PC-9 (cell line): ENCODE measurements at regions not wholly inside any gene's neighbourhood (a gene's known extent, or its start where the extent isn't known, plus 50 kb on each side); places are given as distances from the start of the nearest gene placed in this dataset.

Source experiments
- BruUV-seq: library from RNA; stranded (reverse); fragments of 400-500 nt; replicated peaks from 2 replicates; lab custom pipeline; 2021; lab: Mats Ljungman, UMichigan
- CTCF ChIA-PET: fragments of 300-600 bp; sonication (Branson Sonifier 250); formaldehyde crosslinking; loops from one replicate; lab custom pipeline; 2022; ENCODE audit warnings: antibody characterized with exemption; lab: Charles Lee
- POLR2A ChIA-PET: fragments of 300-600 bp; sonication (Branson Sonifier 250); formaldehyde crosslinking; loops from one replicate; lab custom pipeline; 2022; ENCODE audit warnings: antibody characterized with exemption; ENCODE audit not compliant: unreplicated experiment; lab: Charles Lee
- DNase-seq, 2 experiments: peaks; one replicate each; pipeline versions ENCODE4 v3.0.0 to v3.0.0-alpha.2; 2015 to 2022; ENCODE audit warnings: mixed read lengths in 1 of 2
- H2AFZ ChIP-seq: fragments of 200-600 bp; sonication (generic); 2 replicates; pipeline ENCODE4 v1.8.1; 2017; ENCODE audit warnings: antibody characterized with exemption
- H3F3A ChIP-seq: fragments of 200-600 bp; sonication (generic); 2 replicates; pipeline ENCODE4 v1.8.1; 2017; ENCODE audit warnings: antibody characterized with exemption, mild to moderate bottlenecking, low read depth; ENCODE audit not compliant: insufficient read depth
- H3K27ac ChIP-seq: fragments of 200-600 bp; sonication (generic); 2 replicates; pipeline ENCODE4 v1.6.1; 2016; ENCODE audit warnings: mixed run types
- H3K27me3 ChIP-seq: fragments of 200-600 bp; sonication (generic); 2 replicates; pipeline ENCODE4 v1.6.1; 2016; ENCODE audit warnings: low read depth, mixed run types; ENCODE audit not compliant: insufficient read depth
- H3K36me3 ChIP-seq: fragments of 200-600 bp; sonication (generic); 2 replicates; pipeline ENCODE4 v1.6.1; 2016; ENCODE audit warnings: low read depth, mixed run types
- H3K4me1 ChIP-seq: fragments of 200-600 bp; sonication (generic); replicated peaks from 2 replicates; pipeline ENCODE4 v1.6.1; 2016; ENCODE audit warnings: mixed run types; ENCODE audit not compliant: insufficient read depth
- H3K4me2 ChIP-seq: fragments of 200-600 bp; sonication (generic); 2 replicates; pipeline ENCODE4 v1.6.1; 2017; ENCODE audit warnings: mixed run types
- H3K4me3 ChIP-seq: fragments of 200-600 bp; sonication (generic); 2 replicates; pipeline ENCODE4 v1.6.1; 2016; ENCODE audit warnings: mixed run types
- H3K79me2 ChIP-seq: fragments of 200-600 bp; sonication (generic); 2 replicates; pipeline ENCODE4 v1.6.1; 2017; ENCODE audit warnings: low read depth, mixed run types
- H3K9me2 ChIP-seq: fragments of 200-600 bp; sonication (generic); 2 replicates; pipeline ENCODE4 v1.8.1; 2017; ENCODE audit warnings: mild to moderate bottlenecking; ENCODE audit not compliant: insufficient read depth
- H3K9me3 ChIP-seq: fragments of 200-600 bp; sonication (generic); 2 replicates; pipeline ENCODE4 v1.8.1; 2016; ENCODE audit warnings: low read depth; ENCODE audit not compliant: insufficient read depth
- H4K20me1 ChIP-seq: fragments of 200-600 bp; sonication (generic); 2 replicates; pipeline ENCODE4 v1.8.1; 2017; ENCODE audit not compliant: insufficient read depth
- CTCF ChIP-seq: fragments of 200-600 bp; sonication (generic); conservative IDR thresholded peaks from 2 replicates; pipeline ENCODE4 v1.6.1; 2017; ENCODE audit warnings: mixed run types, antibody characterized with exemption, mild to moderate bottlenecking, moderate library complexity
- EZH2 ChIP-seq: fragments of 200-600 bp; sonication (generic); IDR thresholded peaks from 2 replicates; pipeline ENCODE4 v1.8.0; 2017; ENCODE audit warnings: antibody characterized with exemption, low read depth
- intact Hi-C: fragments of 100-400 bp; cut with micrococcal nuclease; formaldehyde crosslinking; loops from one replicate; pipeline ENCODE4 v1.10.0; 2022; ENCODE audit not compliant: unreplicated experiment

GRCh38 chr11:19410032-19410431 is 169.3 kb upstream of the E2F8 start:
- Histone ChIP-seq H3K9me2 (no peaks in the 10 kb centered on the region), H3K79me2 (no peaks in the 10 kb centered on the region), H2AFZ (no peak overlapping the region), H3K4me1 (peaks cover 18% of the 10 kb centered on the region), H3K4me3 (no peak overlapping the region), H3K9me3 (no peaks in the 10 kb centered on the region), H3K27ac (no peak overlapping the region), H3K27me3 (no peaks in the 10 kb centered on the region), H3K36me3 (no peaks in the 10 kb centered on the region), H3K4me2 (no peak overlapping the region), H4K20me1 (no peaks in the 10 kb centered on the region), H3F3A (peaks cover 7% of the 10 kb centered on the region; the same call in 1 of the 2 replicates)
- TF ChIP-seq CTCF (no peak), EZH2 (no peak)
- intact Hi-C loops = no loop called here
- DNase-seq = no peak
- no TSS peak for BruUV-seq
- ChIA-PET POLR2A (interaction anchor here (0.7 kb wide), 1 partner anchor 122 kb away, joined by 3 read pairs; no protein-coding TSS in a partner anchor), CTCF (no interaction called here)

- no peak overlapping the region for H3K4me3 ChIP-seq
- no peaks in the 10 kb centered on the region for H3K9me2 ChIP-seq
- H3K9me3 ChIP-seq = no peaks in the 10 kb centered on the region
- BruUV-seq = no TSS peak
- H3K27me3 ChIP-seq = no peaks in the 10 kb centered on the region
- H3F3A ChIP-seq = peaks cover 7% of the 10 kb centered on the region; the same call in 1 of the 2 replicates
- H3K79me2 ChIP-seq = no peaks in the 10 kb centered on the region
- no peak for DNase-seq
- ChIA-PET CTCF (no interaction called here), POLR2A (interaction anchor here (0.7 kb wide), 1 partner anchor 123 kb away, joined by 3 read pairs; no protein-coding TSS in a partner anchor)
- no peak overlapping the region for H3K27ac ChIP-seq
- intact Hi-C loops = no loop called here
- no peak overlapping the region for H2AFZ ChIP-seq
- no peak for TF ChIP-seq EZH2
- TF ChIP-seq CTCF = no peak
- H3K4me2 ChIP-seq = no peak overlapping the region
- H3K36me3 ChIP-seq = no peaks in the 10 kb centered on the region
- H4K20me1 ChIP-seq = no peaks in the 10 kb centered on the region
- H3K4me1 ChIP-seq = peaks cover 19% of the 10 kb centered on the region
Measured at GRCh38 chr11:19409307-19409706, 168.6 kb upstream of the E2F8 start.

- DNase-seq = no peak
- POLR2A ChIA-PET = interaction anchor here (0.5 kb wide), 1 partner anchor 134 kb away, joined by 9 read pairs; no protein-coding TSS in a partner anchor
- H3K4me3 ChIP-seq = no peak overlapping the region
- BruUV-seq = no TSS peak
- no peak overlapping the region for H3K27ac ChIP-seq
- no peak overlapping the region for H3K4me2 ChIP-seq
- no peaks in the 10 kb centered on the region for H3K9me2 ChIP-seq
- H3K9me3 ChIP-seq = no peaks in the 10 kb centered on the region
- H2AFZ ChIP-seq = no peak overlapping the region
- H3K4me1 ChIP-seq = peaks cover 19% of the 10 kb centered on the region
- intact Hi-C loops = no loop called here
- TF ChIP-seq EZH2 (no peak), CTCF (no peak)
- CTCF ChIA-PET = no interaction called here
- no peaks in the 10 kb centered on the region for H3K36me3 ChIP-seq
- H3K79me2 ChIP-seq = no peaks in the 10 kb centered on the region
- no peaks in the 10 kb centered on the region for H4K20me1 ChIP-seq
- peaks cover 7% of the 10 kb centered on the region; the same call in 1 of the 2 replicates for H3F3A ChIP-seq
- no peaks in the 10 kb centered on the region for H3K27me3 ChIP-seq
Measured at GRCh38 chr11:19407677-19408270, 167.0 kb upstream of the E2F8 start.
